GM21390 (cell line): ENCODE measurements at regions not wholly inside any gene's neighbourhood (a gene's known extent, or its start where the extent isn't known, plus 50 kb on each side); places are given as distances from the start of the nearest gene placed in this dataset.
A peak's percentile ranks its signal among the peaks of the same experiment; 100 is the strongest.

Source experiments
- ATAC-seq: cut with Tn5 transposase; IDR thresholded peaks from one replicate; pipeline ENCODE4 v1.9.1; 2021; ENCODE audit not compliant: unreplicated experiment

DNA sequence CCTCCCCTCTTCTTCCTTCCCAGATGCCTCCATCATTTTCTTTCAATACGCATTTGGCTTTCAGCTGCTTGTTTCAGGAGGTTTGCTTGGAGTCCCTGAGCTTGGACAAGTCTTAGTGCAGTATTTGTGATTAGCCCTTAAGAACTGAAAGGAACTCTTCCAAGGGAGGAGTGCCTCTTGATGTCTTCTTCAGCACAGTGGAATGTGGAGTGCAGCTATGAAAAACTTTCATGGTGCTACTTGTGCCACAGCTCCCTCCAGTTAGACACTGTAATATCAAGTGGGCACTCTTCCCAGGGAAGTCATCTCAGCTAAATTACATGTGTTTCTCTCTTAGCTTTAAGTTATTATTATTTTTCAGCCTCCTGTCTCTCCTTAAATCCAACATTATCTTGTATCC lies 173.1 kb downstream of the NECTIN3 start:
- no peak for ATAC-seq

- no peak for ATAC-seq
These were observed 175.5 kb downstream of the NECTIN3 start for GRCh38 chr3:111246967-111247760.

DNA sequence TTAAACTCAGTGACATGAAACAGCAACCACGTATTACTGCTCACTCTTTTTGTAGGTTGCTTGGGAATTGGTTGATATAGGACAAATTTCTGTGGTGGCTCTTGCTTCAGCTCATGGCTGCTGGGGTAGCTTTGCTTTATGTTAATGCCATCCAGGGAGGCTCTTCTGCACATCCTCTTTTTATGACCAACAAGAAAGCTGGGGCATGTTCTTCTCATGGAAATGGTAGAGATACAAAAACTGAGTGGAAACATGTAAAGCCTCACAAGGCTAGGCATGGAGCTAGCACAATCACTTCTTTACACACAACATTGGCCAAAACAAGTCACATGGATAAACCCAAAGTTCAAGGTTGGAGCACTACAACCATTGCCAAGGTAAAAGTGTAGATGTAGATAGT lies 176.8 kb downstream of the NECTIN3 start:
- ATAC-seq = no peak

DNA sequence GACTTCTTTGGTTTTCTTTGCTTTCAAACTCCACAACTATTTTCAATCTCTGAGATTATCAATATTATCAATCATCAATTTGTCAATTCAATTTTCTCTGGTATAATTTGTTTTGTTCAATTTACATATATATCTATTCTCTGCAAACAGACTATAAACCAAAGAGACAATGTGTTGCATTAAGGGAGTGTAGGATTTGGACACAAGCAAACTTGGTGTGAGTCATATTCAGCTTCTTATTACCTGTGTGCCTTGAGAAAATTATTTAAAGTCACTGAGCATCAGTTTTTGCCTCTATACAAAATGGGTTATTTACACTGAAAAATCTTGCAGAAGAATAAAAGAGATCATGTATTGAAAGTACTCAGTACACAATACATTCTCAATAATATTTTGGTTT lies 177.8 kb downstream of the NECTIN3 start:
- no peak for ATAC-seq

GRCh38 chr3:111252779-111253178 lies 181.2 kb downstream of the NECTIN3 start:
- ATAC-seq = no peak

DNA sequence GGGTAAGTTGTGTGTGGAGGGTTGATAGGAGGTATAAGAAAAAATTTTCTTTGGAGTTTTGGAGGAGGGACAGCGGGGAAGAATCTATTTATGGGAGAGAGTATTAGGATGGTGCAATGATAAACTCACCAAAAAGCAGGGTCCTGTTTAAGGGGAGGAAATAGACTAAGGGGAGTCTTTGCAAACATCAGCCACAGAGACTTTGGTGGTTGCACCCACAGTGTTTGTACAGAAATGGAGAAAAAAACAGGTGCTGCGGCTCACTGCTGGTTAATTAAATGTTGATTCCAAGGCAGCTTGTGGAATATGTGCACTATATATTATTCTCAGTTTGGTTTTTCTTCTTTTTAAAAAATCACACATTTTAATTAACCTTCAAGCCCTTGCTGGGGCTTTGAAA lies 182.1 kb downstream of the NECTIN3 start:
- ATAC-seq = no peak

DNA sequence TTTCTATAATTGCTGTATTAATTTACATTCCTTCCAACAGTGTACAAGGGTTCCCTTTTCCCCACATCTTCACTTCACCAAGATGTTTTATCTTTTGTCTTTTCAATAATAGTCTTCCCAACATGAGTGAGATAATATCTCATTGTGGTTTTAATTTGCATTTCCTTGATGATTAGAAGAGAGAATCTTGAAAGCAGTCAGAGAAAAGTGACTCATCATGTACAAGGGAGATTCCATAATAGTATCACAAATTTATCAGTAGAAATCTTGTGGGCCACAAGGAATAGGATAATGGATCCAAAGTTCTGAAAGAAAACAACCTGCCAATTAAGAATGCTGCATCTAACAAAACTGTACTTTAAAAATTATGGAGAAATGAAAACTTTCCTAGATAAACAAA lies 189.3 kb downstream of the NECTIN3 start:
- peak; percentile 60 for ATAC-seq

- no peak for ATAC-seq
These were observed 198.2 kb downstream of the NECTIN3 start for GRCh38 chr3:111269777-111270176.

DNA sequence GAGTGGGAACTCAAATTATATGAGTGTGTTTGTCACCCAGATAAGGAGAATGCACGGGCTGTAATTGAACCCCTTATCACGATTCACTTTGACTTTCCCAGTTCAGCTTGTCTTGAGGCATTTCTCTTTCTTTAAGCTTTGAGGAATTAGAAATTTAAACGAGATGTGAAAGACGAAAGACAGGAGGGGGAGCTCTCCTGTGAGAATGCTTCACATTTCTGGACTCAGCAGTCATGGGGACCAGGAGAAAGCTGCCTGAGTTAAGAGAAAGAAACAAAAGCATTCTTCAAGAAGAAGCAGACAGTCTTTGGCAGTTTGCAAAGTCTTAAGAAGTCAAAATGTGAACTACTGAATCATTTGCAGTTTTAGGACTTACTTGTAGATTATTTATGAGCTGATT lies 205.6 kb downstream of the NECTIN3 start:
- no peak for ATAC-seq

GRCh38 chr3:111278959-111279358 lies 207.3 kb downstream of the NECTIN3 start:
- ATAC-seq = no peak

DNA sequence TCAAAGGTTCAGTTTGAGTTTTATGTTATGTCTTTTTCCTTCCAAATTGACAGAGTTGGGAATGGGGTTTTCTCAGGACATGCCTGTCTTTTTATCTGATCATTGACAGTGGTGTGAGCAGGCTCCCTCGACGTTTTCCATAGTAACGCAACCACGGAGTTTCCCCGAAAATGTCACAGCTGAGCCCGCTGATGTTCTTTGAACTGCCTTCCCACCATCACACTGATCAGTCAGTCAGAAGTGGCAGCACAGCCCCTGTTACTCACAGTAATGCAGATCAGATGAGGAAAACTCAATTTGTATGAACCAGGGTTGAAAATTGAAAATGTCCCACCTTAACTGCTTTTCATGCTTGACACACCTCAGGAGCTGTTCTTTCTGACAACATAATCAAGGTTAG lies 210.4 kb downstream of the NECTIN3 start:
- ATAC-seq = no peak

DNA sequence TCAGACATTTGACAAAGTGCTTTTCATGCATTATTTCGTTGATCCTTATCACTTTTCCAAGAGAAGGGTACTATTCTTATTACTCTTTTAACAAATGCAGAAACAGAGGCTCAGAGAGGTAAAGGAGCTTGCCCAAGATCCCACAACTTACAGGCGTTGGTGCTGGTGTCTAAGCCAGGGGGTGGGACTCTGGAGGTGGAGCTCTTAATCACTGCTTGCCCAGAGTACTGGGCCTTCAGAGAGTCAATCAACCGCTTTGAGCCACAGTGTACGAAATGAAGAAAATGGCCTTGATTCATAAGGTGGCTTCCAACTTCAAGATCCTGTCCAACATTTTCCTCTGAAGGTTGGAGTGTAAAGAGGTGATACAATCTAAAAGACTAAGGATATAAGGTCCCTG lies 211.5 kb downstream of the NECTIN3 start:
- ATAC-seq = no peak

DNA sequence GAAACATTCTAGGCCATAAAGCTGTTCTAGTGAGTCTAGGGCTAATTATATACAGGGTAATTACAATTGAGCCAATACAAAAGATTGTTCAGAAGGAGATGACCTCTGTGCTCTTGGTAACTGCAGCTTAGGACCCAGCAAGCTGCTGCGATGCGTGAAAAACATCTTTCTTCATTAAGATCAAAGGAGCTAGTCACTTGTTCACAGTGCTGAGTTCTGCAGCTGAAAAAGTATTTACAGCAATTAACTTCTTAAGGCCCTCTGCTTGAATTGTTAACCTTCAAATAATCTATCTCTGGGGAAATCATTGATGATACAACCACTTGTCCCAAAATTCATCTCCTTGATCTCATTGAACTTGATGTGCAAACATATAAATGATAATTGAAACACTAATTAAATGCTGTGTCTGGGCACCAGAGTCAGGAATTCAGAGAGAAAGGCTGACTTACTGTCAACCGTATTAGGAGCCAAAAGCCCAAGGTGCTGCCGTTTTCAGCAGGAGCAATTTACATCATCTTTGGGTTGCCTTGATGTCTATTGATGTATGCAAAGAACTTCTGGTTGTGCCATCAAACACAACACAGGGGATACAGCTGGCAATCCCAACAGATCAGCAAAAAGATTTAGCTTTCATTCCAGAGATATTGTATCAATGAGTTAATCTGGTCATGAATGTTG lies 213.0 kb downstream of the NECTIN3 start:
- ATAC-seq = no peak

DNA sequence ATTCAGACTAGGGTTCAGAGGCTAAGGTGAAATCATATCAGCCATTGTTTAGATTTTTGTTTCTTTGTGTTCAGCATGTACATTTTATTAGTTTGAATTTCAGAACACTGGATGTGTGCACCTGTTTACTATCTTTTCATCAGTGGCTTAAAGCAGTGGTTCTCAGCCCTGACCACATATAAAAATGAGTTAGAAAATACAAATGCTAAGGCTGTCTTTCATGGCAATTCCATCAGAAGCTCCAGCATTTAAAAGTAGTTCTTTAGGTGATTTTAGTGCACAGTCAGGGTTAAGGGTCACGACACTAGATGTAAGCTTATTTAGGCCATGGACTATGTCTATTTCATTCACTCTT lies 213.5 kb downstream of the NECTIN3 start:
- ATAC-seq = no peak

- no peak for ATAC-seq
These were observed 214.1 kb downstream of the NECTIN3 start for GRCh38 chr3:111285694-111286093.

DNA sequence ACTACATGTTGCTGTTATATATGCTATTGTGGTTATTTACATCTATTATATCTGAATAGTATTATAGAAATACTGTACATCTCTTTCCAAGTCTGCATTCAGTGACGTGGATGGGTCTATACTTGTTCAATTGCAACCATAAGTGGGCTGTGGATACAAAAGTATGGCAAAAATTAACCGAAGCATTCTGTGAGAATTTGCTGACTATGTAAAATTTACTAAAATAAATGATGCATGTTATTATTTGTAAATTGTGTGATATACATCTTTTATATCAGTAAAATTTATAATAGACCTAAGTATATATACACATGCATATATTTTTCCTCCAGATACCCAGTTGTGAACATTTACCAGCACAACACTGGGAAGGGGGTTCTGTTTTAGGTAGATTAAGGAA lies 215.1 kb downstream of the NECTIN3 start:
- no peak for ATAC-seq

DNA sequence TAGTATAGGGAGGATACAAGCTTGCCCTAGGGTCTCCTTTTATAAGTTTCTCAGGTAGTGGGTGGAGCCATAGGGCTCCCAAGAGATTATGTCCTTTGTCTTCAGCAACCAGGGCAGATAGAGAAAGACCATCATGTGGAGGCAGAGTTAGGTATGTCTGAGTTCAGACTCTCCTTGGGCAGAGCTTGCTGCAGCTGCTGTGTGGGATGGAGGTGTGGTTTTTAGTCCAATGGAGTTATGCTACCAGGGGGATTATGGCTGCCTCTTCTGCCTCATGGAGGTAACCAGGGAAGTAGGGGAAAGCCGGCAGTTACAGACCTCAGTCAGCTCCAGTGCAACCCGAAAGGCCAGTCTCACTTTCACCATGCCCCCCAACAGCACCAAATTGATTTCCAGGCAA lies 220.5 kb downstream of the NECTIN3 start:
- no peak for ATAC-seq

GRCh38 chr3:111299192-111299615 lies 227.6 kb downstream of the NECTIN3 start:
- no peak for ATAC-seq

GRCh38 chr3:111301238-111301798 lies 229.7 kb downstream of the NECTIN3 start:
- ATAC-seq = no peak

DNA sequence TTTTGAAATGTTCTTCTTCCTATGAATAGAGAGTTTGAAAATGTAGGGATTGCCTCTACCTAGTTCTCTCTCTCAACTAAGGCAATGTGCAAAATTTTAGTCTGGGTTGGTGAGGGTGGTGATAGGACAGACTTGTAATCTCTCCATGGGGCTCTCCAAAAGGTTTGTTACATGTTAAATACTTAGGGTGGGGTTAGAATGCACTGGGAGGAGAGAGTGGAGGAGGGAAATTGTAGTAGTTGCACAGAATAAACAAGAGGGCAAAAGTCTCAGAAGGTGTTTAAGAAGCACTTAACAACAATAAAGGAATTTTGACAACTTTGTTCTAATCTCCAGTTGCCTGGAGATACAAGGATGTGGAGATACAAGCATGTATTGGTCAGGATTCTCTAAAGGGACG lies 230.4 kb downstream of the NECTIN3 start:
- ATAC-seq = no peak

- ATAC-seq = no peak
These were observed 232.1 kb downstream of the NECTIN3 start for GRCh38 chr3:111303760-111304159.

DNA sequence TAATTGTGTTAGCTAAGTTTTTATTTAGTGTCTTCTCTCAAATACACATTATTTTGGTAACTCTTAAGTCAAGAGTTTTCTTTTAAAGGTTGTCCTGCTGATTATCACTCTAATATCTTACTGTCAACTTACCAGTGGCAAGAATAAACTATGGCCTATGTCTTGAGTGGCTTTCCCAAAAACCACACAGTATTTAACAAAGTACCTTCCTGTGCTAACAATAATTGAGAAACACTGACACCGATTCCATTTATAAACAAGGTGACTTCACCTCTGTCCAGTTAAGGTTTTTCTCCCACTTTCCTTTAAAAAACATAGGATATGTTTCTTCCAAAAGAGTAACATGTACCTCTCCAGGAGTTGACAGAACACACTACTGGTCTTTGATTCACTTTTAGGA lies 234.3 kb upstream of the CD96 start:
- ATAC-seq = no peak
